ENCODE measurements at regions not wholly inside any gene's neighbourhood (a gene's known extent, or its start where the extent isn't known, plus 50 kb on each side); places are given as distances from the start of the nearest gene placed in this dataset.

GRCh38 chr7:41297166-41297565 lies 405.7 kb downstream of the INHBA start:
- H2BK15ac ChIP-seq (ENCODE audit: low read length) = no peak overlapping the region
- no peaks in the 10 kb centered on the region for H3K9me3 ChIP-seq (ENCODE audit: insufficient read depth in 2 of 2, low read depth in 1 of 2, low read length in 1 of 2)
- H3K56ac ChIP-seq (replicated peaks; ENCODE audit: insufficient read length, low read depth, low read length) = no peak overlapping the region
- no peak overlapping the region for H3K4me3 ChIP-seq (ENCODE audit: extremely low read depth in 1 of 4, insufficient read depth in 2 of 4, low read depth in 3 of 4, low read length in 4 of 4)
- H3K27ac ChIP-seq (ENCODE audit: low read depth, low read length) = no peak overlapping the region
- no peak overlapping the region for H3K4ac ChIP-seq (replicated peaks; ENCODE audit: insufficient read length, low read depth, low read length)
- H4K91ac ChIP-seq (replicated peaks; ENCODE audit: insufficient read length, low read length) = no peak overlapping the region
- H3K14ac ChIP-seq (ENCODE audit: insufficient read length) = no peak overlapping the region
- ChIA-PET POLR2A (ENCODE audit: partially characterized antibody) (no interaction called here), CTCF (ENCODE audit: partially characterized antibody) (interaction anchor here (0.7 to 1.0 kb wide), 2 partner anchors 19 to 47 kb away, joined by 3 to 5 read pairs; no protein-coding TSS in a partner anchor)
- no peak overlapping the region for H2BK5ac ChIP-seq (ENCODE audit: low read depth, low read length)
- no peaks in the 10 kb centered on the region for H3K79me2 ChIP-seq (ENCODE audit: control insufficient read depth in 1 of 2, insufficient read depth in 2 of 2, low read length in 2 of 2)
- H4K5ac ChIP-seq (ENCODE audit: insufficient read length, low read depth, low read length) = no peak overlapping the region
- H2AFZ ChIP-seq (ENCODE audit: low read length) = no peak overlapping the region
- H3K18ac ChIP-seq (ENCODE audit: extremely low read depth, low read length) = no peak overlapping the region
- no peak overlapping the region for H3K4me2 ChIP-seq (ENCODE audit: insufficient read depth in 1 of 2, low read depth in 2 of 2, low read length in 2 of 2)
- H2AK5ac ChIP-seq (ENCODE audit: low read depth, low read length) = no peak overlapping the region
- TF ChIP-seq RNF2 (IDR thresholded peaks at IDR 0.05; ENCODE audit: borderline replicate concordance, low read depth, low read length, missing control alignments, poor library complexity, severe bottlenecking) (no peak), POLR2A (IDR thresholded peaks at IDR 0.05; ENCODE audit: control extremely low read depth in 1 of 2, low read depth in 2 of 2, low read length in 2 of 2) (no peak), CEBPB (IDR thresholded peaks at IDR 0.05; ENCODE audit: low read depth, low read length) (no peak), KDM4A (IDR thresholded peaks at IDR 0.05; ENCODE audit: low read depth, low read length, severe bottlenecking) (no peak), SIX5 (IDR thresholded peaks at IDR 0.05; ENCODE audit: low read depth, low read length) (no peak), PHF8 (conservative IDR thresholded peaks at IDR 0.05; ENCODE audit: low read depth, low read length) (no peak), SP2 (IDR thresholded peaks at IDR 0.05; ENCODE audit: low read length) (no peak), BRCA1 (IDR thresholded peaks at IDR 0.05; ENCODE audit: low read depth, low read length) (no peak), KDM5A (IDR thresholded peaks at IDR 0.05; ENCODE audit: low read length) (no peak), SRF (IDR thresholded peaks at IDR 0.05; ENCODE audit: low read depth, low read length) (no peak)
- no peaks in the 10 kb centered on the region; the same call in 1 of the 2 replicates for H3K79me1 ChIP-seq (ENCODE audit: low read depth, low read length)
- H3K9ac ChIP-seq (replicated peaks in 1 of 4; ENCODE audit: extremely low read depth in 1 of 4, low read depth in 3 of 4, low read length in 3 of 4) = no peak overlapping the region
- no peaks in the 10 kb centered on the region for H3K36me3 ChIP-seq (ENCODE audit: control insufficient read depth in 2 of 4, insufficient read depth in 4 of 4, low read length in 3 of 4)
- no peak overlapping the region for H4K8ac ChIP-seq (ENCODE audit: extremely low read depth, insufficient read depth, low read length)
- H3K27me3 ChIP-seq (replicated peaks in 1 of 4; ENCODE audit: control insufficient read depth in 3 of 4, extremely low read depth in 1 of 4, insufficient read depth in 3 of 4, low read length in 3 of 4) = no peaks in the 10 kb centered on the region
- H3K23ac ChIP-seq (ENCODE audit: insufficient read length) = no peak overlapping the region
- no peaks in the 10 kb centered on the region for H3K4me1 ChIP-seq (replicated peaks in 1 of 4; ENCODE audit: control insufficient read depth in 3 of 4, insufficient read depth in 4 of 4, low read length in 3 of 4)
- DNase-seq (ENCODE audit: low read depth in 1 of 2, low spot score in 2 of 2) (no peak), FAIRE-seq (no peak)
- no peak overlapping the region for H2BK120ac ChIP-seq (replicated peaks; ENCODE audit: low read depth, low read length)
- no peak overlapping the region for H2BK12ac ChIP-seq (ENCODE audit: low read depth, low read length)
- no peaks in the 10 kb centered on the region for H4K20me1 ChIP-seq (replicated peaks in 1 of 2; ENCODE audit: control insufficient read depth in 1 of 2, insufficient read depth in 2 of 2, low read length in 2 of 2)
- no peaks in the 10 kb centered on the region for H3K23me2 ChIP-seq (ENCODE audit: low read depth, low read length)
- no peak overlapping the region for H2BK20ac ChIP-seq (ENCODE audit: low read length)
- WGBS, 2 experiments (ENCODE audit: extremely low coverage in 1 of 2, insufficient coverage in 1 of 2, insufficient read length in 1 of 2, insufficient replicate concordance in 2 of 2, low coverage in 1 of 2, low lambda C conversion rate in 2 of 2, missing lambda C conversion rate in 1 of 2) = 92% methylated on average over 6 of the region's 6 CpGs; no CpG with 5 or more reads in 1 of the 2 experiments
